ENCODE measurements at regions not wholly inside any gene's neighbourhood (a gene's known extent, or its start where the extent isn't known, plus 50 kb on each side); places are given as distances from the start of the nearest gene placed in this dataset.

GRCh38 chr17:22512997-22513538, 820.7 kb downstream of the KCNJ18 start:
- CTCF ChIA-PET, result no interaction called here
- Histone ChIP-seq H3K27ac (ENCODE audit: low read depth, low read length, poor library complexity, severe bottlenecking) (no peak overlapping the region), H3K9me3 (ENCODE audit: low read depth, low read length, poor library complexity, severe bottlenecking) (no peaks in the 10 kb centered on the region), H3K4me3 (ENCODE audit: low read depth, low read length, poor library complexity, severe bottlenecking) (no peak overlapping the region), H3K27me3 (replicated peaks; ENCODE audit: insufficient read depth, low read depth, low read length, poor library complexity) (no peaks in the 10 kb centered on the region), H3K4me1 (ENCODE audit: insufficient read depth, low read length, poor library complexity, severe bottlenecking) (no peaks in the 10 kb centered on the region), H3K36me3 (ENCODE audit: insufficient read depth, low read length, poor library complexity, severe bottlenecking) (no peaks in the 10 kb centered on the region)
- POLR2A ChIA-PET (ENCODE audit: low non-redundant PET), result no interaction called here
- intact Hi-C loops (cut with micrococcal nuclease; ENCODE audit: unreplicated experiment), result no loop called here
- no peak for TF ChIP-seq EZH2 (IDR thresholded peaks at IDR 0.05; ENCODE audit: borderline replicate concordance, low read depth, low read length, poor library complexity, severe bottlenecking)
- DNase-seq (ENCODE audit: low spot score), result no peak
- no TSS peak for BruUV-seq (replicated peaks)

GRCh38 chr17:22514315-22514714, 822.0 kb downstream of the KCNJ18 start:
- TF ChIP-seq CTCF (conservative IDR thresholded peaks at IDR 0.05; ENCODE audit: low read depth, low read length), result no peak
- TF ChIP-seq EZH2 (IDR thresholded peaks at IDR 0.05; ENCODE audit: borderline replicate concordance, low read depth, low read length, poor library complexity, severe bottlenecking), result no peak

GRCh38 chr17:22514767-22515320, 822.5 kb downstream of the KCNJ18 start:
- TF ChIP-seq EZH2 (IDR thresholded peaks at IDR 0.05; ENCODE audit: borderline replicate concordance, low read depth, low read length, poor library complexity, severe bottlenecking), result no peak
- no peak for TF ChIP-seq CTCF (conservative IDR thresholded peaks at IDR 0.05; ENCODE audit: low read depth, low read length)
- Histone ChIP-seq H3K4me1 (ENCODE audit: insufficient read depth, low read length, poor library complexity, severe bottlenecking) (no peaks in the 10 kb centered on the region), H3K9me3 (ENCODE audit: low read depth, low read length, poor library complexity, severe bottlenecking) (no peaks in the 10 kb centered on the region), H3K27me3 (replicated peaks; ENCODE audit: insufficient read depth, low read depth, low read length, poor library complexity) (no peaks in the 10 kb centered on the region), H3K27ac (ENCODE audit: low read depth, low read length, poor library complexity, severe bottlenecking) (no peak overlapping the region), H3K36me3 (ENCODE audit: insufficient read depth, low read length, poor library complexity, severe bottlenecking) (no peaks in the 10 kb centered on the region), H3K4me3 (ENCODE audit: low read depth, low read length, poor library complexity, severe bottlenecking) (no peak overlapping the region)
- CTCF ChIA-PET, result no interaction called here
- POLR2A ChIA-PET (ENCODE audit: low non-redundant PET), result no interaction called here
- no TSS peak for BruUV-seq (replicated peaks)
- intact Hi-C loops (cut with micrococcal nuclease; ENCODE audit: unreplicated experiment), result no loop called here
- DNase-seq (ENCODE audit: low spot score), result no peak

More at GRCh38 chr17:22514315-22514714, 822.0 kb downstream of the KCNJ18 start:
- no peaks in the 10 kb centered on the region for H3K27me3 ChIP-seq (replicated peaks; ENCODE audit: insufficient read depth, low read depth, low read length, poor library complexity)
- H3K4me3 ChIP-seq (ENCODE audit: low read depth, low read length, poor library complexity, severe bottlenecking), result no peak overlapping the region
- intact Hi-C loops (cut with micrococcal nuclease; ENCODE audit: unreplicated experiment), result no loop called here
- H3K9me3 ChIP-seq (ENCODE audit: low read depth, low read length, poor library complexity, severe bottlenecking), result no peaks in the 10 kb centered on the region
- no peaks in the 10 kb centered on the region for H3K4me1 ChIP-seq (ENCODE audit: insufficient read depth, low read length, poor library complexity, severe bottlenecking)
- no peak overlapping the region for H3K27ac ChIP-seq (ENCODE audit: low read depth, low read length, poor library complexity, severe bottlenecking)
- no TSS peak for BruUV-seq (replicated peaks)
- DNase-seq (ENCODE audit: low spot score), result no peak
- ChIA-PET POLR2A (ENCODE audit: low non-redundant PET) (no interaction called here), CTCF (no interaction called here)
- H3K36me3 ChIP-seq (ENCODE audit: insufficient read depth, low read length, poor library complexity, severe bottlenecking), result no peaks in the 10 kb centered on the region

GRCh38 chr17:22515599-22515998, 823.3 kb downstream of the KCNJ18 start:
- Histone ChIP-seq H3K36me3 (ENCODE audit: insufficient read depth, low read length, poor library complexity, severe bottlenecking) (no peaks in the 10 kb centered on the region), H3K9me3 (ENCODE audit: low read depth, low read length, poor library complexity, severe bottlenecking) (no peaks in the 10 kb centered on the region), H3K27ac (ENCODE audit: low read depth, low read length, poor library complexity, severe bottlenecking) (no peak overlapping the region), H3K4me1 (ENCODE audit: insufficient read depth, low read length, poor library complexity, severe bottlenecking) (no peaks in the 10 kb centered on the region), H3K27me3 (replicated peaks; ENCODE audit: insufficient read depth, low read depth, low read length, poor library complexity) (no peaks in the 10 kb centered on the region), H3K4me3 (ENCODE audit: low read depth, low read length, poor library complexity, severe bottlenecking) (no peak overlapping the region)
- ChIA-PET POLR2A (ENCODE audit: low non-redundant PET) (no interaction called here), CTCF (no interaction called here)
- intact Hi-C loops (cut with micrococcal nuclease; ENCODE audit: unreplicated experiment), result no loop called here
- DNase-seq (ENCODE audit: low spot score), result no peak
- no peak for TF ChIP-seq CTCF (conservative IDR thresholded peaks at IDR 0.05; ENCODE audit: low read depth, low read length)
- TF ChIP-seq EZH2 (IDR thresholded peaks at IDR 0.05; ENCODE audit: borderline replicate concordance, low read depth, low read length, poor library complexity, severe bottlenecking), result no peak
- no TSS peak for BruUV-seq (replicated peaks)

Measured in A673 (cell line).